B cell (primary cell): ENCODE measurements at regions not wholly inside any gene's neighbourhood (a gene's known extent, or its start where the extent isn't known, plus 50 kb on each side); places are given as distances from the start of the nearest gene placed in this dataset.

ENCODE experiments used
- EZH2 ChIP-seq: IDR thresholded peaks from 2 replicates; pipeline ENCODE4 v1.6.1; 2012; ENCODE audit warnings: borderline replicate concordance, low read depth, mild to moderate bottlenecking, moderate library complexity, low read length; ENCODE audit not compliant: insufficient read depth, poor library complexity, severe bottlenecking
- TF ChIP-seq, protein P1 (sequence below): fragments of 200-600 bp; IDR thresholded peaks from one replicate; pipeline ENCODE4 v1.8.0; 2022; ENCODE audit warnings: antibody characterized with exemption, mild to moderate bottlenecking

DNA sequence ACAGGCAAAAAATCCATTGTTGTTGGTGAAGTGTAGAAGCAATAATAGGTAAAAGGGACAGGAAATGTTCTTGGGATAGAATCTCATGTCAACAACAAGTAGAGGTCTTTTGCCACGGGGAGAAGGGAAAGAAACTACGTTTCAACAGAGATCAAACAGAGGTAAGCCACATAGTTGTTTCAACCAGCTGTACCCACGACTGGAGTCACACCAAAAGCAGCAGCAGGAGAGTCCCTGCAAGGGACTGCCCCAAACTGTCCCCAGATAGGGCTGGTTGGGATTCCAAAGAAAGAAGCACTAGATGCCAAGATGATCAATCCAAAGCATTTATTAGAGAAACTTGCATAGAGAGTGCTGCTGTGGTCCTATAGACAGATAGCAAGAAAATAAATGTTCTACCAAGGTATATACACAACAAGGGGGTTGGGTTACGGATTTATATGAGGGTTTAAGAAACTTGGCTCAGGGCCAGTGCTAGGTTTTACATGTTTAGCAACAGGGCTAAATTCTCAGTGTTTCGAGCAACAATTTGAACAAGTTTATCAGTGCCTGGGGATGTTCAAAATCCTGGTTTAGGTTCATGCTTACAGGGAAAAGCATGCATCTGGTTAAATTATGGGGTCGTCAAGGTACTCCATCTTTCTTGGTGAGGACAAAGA, 466.5 kb downstream of the MMUT start:
- TF ChIP-seq, protein P1, sequence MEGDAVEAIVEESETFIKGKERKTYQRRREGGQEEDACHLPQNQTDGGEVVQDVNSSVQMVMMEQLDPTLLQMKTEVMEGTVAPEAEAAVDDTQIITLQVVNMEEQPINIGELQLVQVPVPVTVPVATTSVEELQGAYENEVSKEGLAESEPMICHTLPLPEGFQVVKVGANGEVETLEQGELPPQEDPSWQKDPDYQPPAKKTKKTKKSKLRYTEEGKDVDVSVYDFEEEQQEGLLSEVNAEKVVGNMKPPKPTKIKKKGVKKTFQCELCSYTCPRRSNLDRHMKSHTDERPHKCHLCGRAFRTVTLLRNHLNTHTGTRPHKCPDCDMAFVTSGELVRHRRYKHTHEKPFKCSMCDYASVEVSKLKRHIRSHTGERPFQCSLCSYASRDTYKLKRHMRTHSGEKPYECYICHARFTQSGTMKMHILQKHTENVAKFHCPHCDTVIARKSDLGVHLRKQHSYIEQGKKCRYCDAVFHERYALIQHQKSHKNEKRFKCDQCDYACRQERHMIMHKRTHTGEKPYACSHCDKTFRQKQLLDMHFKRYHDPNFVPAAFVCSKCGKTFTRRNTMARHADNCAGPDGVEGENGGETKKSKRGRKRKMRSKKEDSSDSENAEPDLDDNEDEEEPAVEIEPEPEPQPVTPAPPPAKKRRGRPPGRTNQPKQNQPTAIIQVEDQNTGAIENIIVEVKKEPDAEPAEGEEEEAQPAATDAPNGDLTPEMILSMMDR: no peak
- TF ChIP-seq EZH2: no peak
